HUDEP-2 (cell line): ENCODE measurements at regions not wholly inside any gene's neighbourhood (a gene's known extent, or its start where the extent isn't known, plus 50 kb on each side); places are given as distances from the start of the nearest gene placed in this dataset.
A peak's percentile ranks its signal among the peaks of the same experiment; 100 is the strongest.

Source experiments
- DNase-seq, 76 experiments: peaks; one replicate each; lab custom pipeline; 2025; ENCODE audit not compliant: unreplicated experiment in 76 of 76; lab: John Stamatoyannopoulos, UW

GRCh38 chr4:100286636-100287035, 96.4 kb upstream of the DDIT4L start:
- no peak for DNase-seq

- no peak for DNase-seq
Measured at GRCh38 chr4:100285121-100285520, 94.9 kb upstream of the DDIT4L start.

GRCh38 chr4:100284129-100284880, 94.0 kb upstream of the DDIT4L start:
- DNase-seq: no peak

GRCh38 chr4:100280807-100281206, 90.5 kb upstream of the DDIT4L start:
- DNase-seq: no peak

GRCh38 chr4:100278567-100278966, 88.3 kb upstream of the DDIT4L start:
- DNase-seq: no peak

- no peak for DNase-seq
Measured at GRCh38 chr4:100269446-100269845, 79.2 kb upstream of the DDIT4L start.

GRCh38 chr4:100268789-100269188, 78.5 kb upstream of the DDIT4L start:
- DNase-seq: no peak

- no peak for DNase-seq
Measured at GRCh38 chr4:100261346-100261745, 71.1 kb upstream of the DDIT4L start.

GRCh38 chr4:100258675-100259074, 68.4 kb upstream of the DDIT4L start:
- no peak for DNase-seq

- DNase-seq: peak in 27 of 76 experiments; percentile 0 to 66 (median 8)
Measured at GRCh38 chr4:100257567-100257966, 67.3 kb upstream of the DDIT4L start.

- no peak for DNase-seq
Measured at GRCh38 chr4:100254237-100254636, 64.0 kb upstream of the DDIT4L start.

- DNase-seq: no peak
Measured at GRCh38 chr4:100248476-100248875, 58.2 kb upstream of the DDIT4L start.

GRCh38 chr4:100246697-100247096, 56.4 kb upstream of the DDIT4L start:
- no peak for DNase-seq

- no peak for DNase-seq
Measured at GRCh38 chr4:100244347-100244746, 54.1 kb upstream of the DDIT4L start.
